ENCODE measurements at regions not wholly inside any gene's neighbourhood (a gene's known extent, or its start where the extent isn't known, plus 50 kb on each side); places are given as distances from the start of the nearest gene placed in this dataset.

GRCh38 chr16:79295162-79295561 lies 305.4 kb downstream of the MAF start:
- TF ChIP-seq CTCF (IDR thresholded peaks at IDR 0.05; ENCODE audit: low read length) (no peak), EZH2 (IDR thresholded peaks at IDR 0.05; ENCODE audit: borderline replicate concordance, low read length) (no peak)
